ENCODE measurements at regions not wholly inside any gene's neighbourhood (a gene's known extent, or its start where the extent isn't known, plus 50 kb on each side); places are given as distances from the start of the nearest gene placed in this dataset.

DNA sequence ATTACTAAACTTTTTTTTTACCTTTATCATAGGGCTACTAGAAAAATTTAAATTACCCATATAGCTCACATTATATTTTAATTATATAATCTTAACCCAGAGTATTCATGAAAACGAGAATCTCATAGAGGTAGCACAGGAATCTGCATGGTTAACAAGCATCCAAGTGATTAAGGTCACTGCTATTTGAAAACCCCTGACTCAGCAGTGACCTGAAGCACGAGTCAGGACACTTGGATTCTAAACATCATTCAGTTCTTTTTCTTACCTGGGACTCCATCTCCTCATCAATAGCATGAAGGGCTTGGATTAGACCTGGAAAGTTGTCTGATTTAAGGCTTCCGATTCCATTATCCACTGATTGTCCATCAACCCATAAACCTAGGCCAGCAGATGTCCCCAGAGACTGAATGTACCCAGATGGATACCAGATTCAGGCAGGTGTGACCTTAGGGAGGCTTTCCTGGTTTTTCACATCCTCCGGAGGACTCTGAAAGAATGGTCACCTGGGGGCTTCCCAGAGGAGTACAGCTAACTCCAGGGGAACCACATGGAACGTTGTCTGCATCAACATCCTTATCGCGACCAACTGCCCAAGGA, 174.3 kb downstream of the SETD4 start:
- no peak for ATAC-seq
- no peaks in the 10 kb centered on the region for H3K4me1 Mint-ChIP-seq
- H3K27ac Mint-ChIP-seq = no peak overlapping the region

DNA sequence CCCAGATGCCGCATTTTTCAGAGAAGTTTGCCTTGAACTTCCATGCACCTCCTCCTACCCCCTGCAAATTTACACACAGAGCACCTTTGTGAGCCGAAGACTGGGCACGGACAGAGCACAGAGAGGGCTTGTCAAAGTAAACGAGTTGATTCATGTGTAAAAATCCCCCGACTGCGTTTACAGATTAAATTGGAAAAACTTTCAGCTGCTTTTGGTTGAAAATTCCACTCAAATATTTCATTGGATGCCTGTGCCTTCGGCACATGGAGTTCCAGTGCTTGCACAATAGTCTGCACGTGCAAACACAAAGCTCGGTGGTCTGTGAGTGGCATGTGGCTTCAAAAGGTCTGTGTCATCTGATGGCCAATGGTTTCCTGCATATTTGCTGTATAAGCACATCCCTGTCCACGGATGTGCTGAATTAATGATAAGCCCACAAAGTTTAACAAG, 177.5 kb downstream of the SETD4 start:
- H3K27ac Mint-ChIP-seq = no peak overlapping the region
- no peaks in the 10 kb centered on the region for H3K36me3 Mint-ChIP-seq

More for the DNA sequence above, 174.3 kb downstream of the SETD4 start:
- Mint-ChIP-seq H3K27me3 (no peaks in the 10 kb centered on the region), H3K4me3 (no peak overlapping the region), H3K36me3 (no peaks in the 10 kb centered on the region), H3K9me3 (peaks cover 3% of the 10 kb centered on the region)

DNA sequence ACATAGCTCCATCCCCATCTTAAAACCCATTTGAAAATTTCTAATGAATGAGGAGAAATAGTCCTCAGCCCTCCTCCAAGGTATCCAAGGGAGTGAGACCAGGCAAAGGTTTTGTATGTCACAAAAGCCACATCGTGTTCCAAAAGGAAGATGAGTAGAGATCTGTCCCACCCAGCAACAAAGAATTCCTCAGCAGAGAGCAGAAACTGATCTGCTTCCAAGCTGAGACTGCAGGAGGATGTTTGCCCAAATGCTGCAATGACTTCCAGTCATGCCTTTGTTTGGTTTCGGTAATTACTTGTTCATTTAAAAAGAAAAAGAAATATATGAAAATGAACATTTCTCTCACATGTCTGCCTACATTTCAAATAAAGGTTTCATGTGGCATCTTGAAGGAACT, 186.9 kb downstream of the SETD4 start:
- H3K27me3 Mint-ChIP-seq = peaks cover 26% of the 10 kb centered on the region
- H3K9me3 Mint-ChIP-seq = no peaks in the 10 kb centered on the region
- ATAC-seq = no peak
- H3K4me1 Mint-ChIP-seq = no peaks in the 10 kb centered on the region
- no peak overlapping the region for H3K27ac Mint-ChIP-seq
- H3K36me3 Mint-ChIP-seq = no peaks in the 10 kb centered on the region
- no peak overlapping the region for H3K4me3 Mint-ChIP-seq

More for the DNA sequence above, 177.5 kb downstream of the SETD4 start:
- no peak overlapping the region for H3K4me3 Mint-ChIP-seq
- H3K4me1 Mint-ChIP-seq = no peaks in the 10 kb centered on the region
- H3K27me3 Mint-ChIP-seq = no peaks in the 10 kb centered on the region
- peaks cover 3% of the 10 kb centered on the region for H3K9me3 Mint-ChIP-seq
- ATAC-seq = no peak

DNA sequence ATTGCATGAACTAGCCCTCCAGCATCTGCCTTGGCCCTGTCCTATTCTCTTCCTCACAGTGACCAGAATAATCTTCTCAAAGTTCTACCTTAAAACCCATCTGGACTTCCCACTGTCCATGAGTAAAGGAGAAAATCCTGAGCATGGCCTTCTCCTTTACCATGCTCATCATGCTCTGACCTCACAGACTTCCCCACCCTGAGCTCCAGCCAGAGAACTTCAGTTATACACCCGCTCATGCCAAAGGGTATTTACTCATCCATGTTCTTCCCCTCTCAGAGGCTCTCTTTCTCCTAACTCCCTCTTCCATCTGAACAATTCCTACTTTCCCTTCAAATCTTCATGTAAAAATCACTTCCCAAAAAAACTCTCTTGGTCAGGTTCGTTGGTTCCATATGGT, 188.4 kb downstream of the SETD4 start:
- Mint-ChIP-seq H3K27me3 (peaks cover 26% of the 10 kb centered on the region), H3K4me1 (no peaks in the 10 kb centered on the region), H3K9me3 (no peaks in the 10 kb centered on the region), H3K4me3 (no peak overlapping the region), H3K27ac (no peak overlapping the region), H3K36me3 (no peaks in the 10 kb centered on the region)
- ATAC-seq = no peak

DNA sequence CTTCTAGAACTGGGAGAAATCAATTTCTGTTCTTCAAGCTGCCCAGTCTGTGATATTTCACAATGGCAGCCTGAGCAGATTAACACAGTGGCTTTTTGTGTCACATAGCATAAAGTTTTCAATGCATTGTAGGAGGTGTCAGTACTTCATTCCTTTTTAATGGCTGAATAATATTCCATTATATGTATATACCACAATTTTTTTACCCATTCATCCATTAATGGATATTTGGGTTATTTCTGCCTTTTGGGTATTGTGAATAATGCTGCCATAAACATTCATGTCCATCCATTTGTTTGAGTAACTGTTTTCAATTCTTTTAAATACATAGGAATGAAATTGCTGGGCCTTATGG, 191.5 kb downstream of the SETD4 start:
- H3K4me1 Mint-ChIP-seq = no peaks in the 10 kb centered on the region
- no peak overlapping the region for H3K4me3 Mint-ChIP-seq
- no peak overlapping the region for H3K27ac Mint-ChIP-seq
- H3K36me3 Mint-ChIP-seq = no peaks in the 10 kb centered on the region
- no peaks in the 10 kb centered on the region for H3K9me3 Mint-ChIP-seq
- peaks cover 26% of the 10 kb centered on the region for H3K27me3 Mint-ChIP-seq
- ATAC-seq = no peak

DNA sequence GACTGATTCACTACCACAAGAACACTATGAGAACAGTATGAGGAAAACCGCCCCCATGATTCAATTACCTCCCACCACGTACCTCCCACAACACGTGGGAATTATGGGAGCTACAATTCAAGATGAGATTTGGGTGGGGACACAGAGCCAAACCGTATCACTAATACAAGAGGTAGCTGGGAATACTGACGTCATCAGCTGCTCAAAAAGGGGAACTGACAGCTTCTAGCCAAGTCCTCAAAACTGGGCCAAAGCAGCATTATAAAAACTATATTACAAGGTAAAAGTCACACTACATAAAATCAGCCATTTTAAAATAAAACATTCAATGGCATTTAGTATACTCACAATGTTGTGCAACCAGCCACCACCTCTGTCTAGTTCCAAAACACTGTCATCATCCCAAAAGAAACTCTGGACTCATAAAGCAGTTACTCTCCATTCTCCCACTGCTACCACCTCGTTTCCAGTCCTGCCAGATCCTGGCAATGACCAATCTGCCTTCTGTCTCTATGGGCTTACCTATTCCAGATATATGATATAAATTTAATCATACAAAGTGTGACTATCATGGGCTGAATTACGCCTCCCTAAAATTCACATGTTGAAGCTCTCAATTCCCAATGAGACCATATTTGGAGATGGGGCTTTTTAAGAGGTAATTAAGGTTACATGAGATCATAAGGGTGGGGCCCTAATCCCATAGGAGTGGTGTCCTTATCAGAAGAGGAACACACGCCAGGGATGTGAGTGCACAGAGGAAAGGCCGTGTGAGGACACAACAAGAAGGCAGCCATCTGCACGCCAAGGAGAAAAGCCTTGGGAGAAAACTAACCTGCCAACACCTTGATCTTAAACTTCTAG, 192.1 kb downstream of the SETD4 start:
- Mint-ChIP-seq H3K4me1 (no peaks in the 10 kb centered on the region), H3K27ac (no peak overlapping the region), H3K36me3 (no peaks in the 10 kb centered on the region), H3K4me3 (no peak overlapping the region), H3K9me3 (no peaks in the 10 kb centered on the region), H3K27me3 (peaks cover 26% of the 10 kb centered on the region)
- ATAC-seq = no peak

DNA sequence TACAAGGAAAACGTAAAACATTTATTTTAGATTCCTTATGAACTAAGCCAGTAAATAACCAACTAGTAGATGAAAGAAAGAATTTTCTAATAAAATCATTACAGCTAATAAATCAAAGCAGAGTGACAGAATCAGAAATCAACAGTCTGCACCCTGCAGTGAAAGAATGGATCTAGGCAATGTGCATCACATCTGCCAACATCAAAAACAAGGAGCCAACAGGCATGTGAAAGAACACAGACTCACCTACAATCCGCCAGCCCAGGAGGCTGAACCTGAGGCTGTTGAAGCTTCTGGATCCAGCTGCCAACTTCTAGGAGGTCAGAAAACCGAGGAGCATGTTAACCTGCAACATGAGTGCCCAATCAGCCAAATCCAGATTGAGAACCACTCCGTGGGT, 196.3 kb downstream of the SETD4 start:
- H3K36me3 Mint-ChIP-seq = no peaks in the 10 kb centered on the region
- H3K27me3 Mint-ChIP-seq = peaks cover 3% of the 10 kb centered on the region
- no peaks in the 10 kb centered on the region for H3K4me1 Mint-ChIP-seq
- ATAC-seq = no peak
- H3K27ac Mint-ChIP-seq = no peak overlapping the region
- H3K9me3 Mint-ChIP-seq = no peaks in the 10 kb centered on the region
- H3K4me3 Mint-ChIP-seq = no peak overlapping the region

DNA sequence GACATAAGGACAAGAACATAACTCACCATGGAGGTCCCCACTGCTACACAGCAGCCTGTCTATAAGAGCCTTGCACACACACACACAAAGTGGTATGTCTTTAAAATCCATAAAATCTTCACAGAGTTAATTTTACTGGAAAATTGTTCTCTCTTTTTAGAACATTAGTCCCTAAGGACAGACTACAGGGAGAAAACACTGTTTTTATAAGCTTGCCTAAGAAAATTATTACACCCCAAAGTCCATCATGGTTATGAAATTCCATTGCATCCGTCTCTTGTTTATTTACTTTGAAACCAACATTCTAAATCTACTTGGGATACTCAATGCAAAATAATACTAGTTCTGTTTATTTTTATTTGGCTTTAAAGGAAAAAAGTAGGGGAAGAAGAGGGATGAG, 197.4 kb downstream of the SETD4 start:
- peaks cover 9% of the 10 kb centered on the region for H3K27me3 Mint-ChIP-seq
- ATAC-seq = no peak
- H3K9me3 Mint-ChIP-seq = no peaks in the 10 kb centered on the region
- H3K4me3 Mint-ChIP-seq = no peak overlapping the region
- no peaks in the 10 kb centered on the region for H3K4me1 Mint-ChIP-seq
- H3K36me3 Mint-ChIP-seq = no peaks in the 10 kb centered on the region
- H3K27ac Mint-ChIP-seq = no peak overlapping the region

DNA sequence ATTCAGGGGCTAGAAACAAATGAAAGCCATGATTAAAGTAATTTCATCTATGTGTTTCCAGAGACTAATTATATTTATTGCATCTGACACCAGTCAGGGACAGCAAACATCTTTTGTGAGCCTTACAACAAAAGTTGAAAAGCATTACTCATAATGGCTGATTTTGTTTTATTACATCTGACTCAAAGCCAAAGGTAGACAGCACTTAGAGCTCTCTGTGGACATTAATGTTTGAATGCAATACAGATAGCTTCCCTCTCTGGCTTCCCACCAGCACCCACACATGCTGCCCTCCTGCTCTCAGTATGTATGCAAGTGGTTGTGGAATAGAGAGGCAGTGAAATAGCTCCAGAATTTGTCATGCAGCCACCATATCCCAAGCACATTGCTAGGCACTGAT, 198.7 kb downstream of the SETD4 start:
- no peaks in the 10 kb centered on the region for H3K9me3 Mint-ChIP-seq
- no peak overlapping the region for H3K27ac Mint-ChIP-seq
- H3K36me3 Mint-ChIP-seq = no peaks in the 10 kb centered on the region
- no peak overlapping the region for H3K4me3 Mint-ChIP-seq
- no peak for ATAC-seq
- no peaks in the 10 kb centered on the region for H3K4me1 Mint-ChIP-seq
- peaks cover 11% of the 10 kb centered on the region for H3K27me3 Mint-ChIP-seq

DNA sequence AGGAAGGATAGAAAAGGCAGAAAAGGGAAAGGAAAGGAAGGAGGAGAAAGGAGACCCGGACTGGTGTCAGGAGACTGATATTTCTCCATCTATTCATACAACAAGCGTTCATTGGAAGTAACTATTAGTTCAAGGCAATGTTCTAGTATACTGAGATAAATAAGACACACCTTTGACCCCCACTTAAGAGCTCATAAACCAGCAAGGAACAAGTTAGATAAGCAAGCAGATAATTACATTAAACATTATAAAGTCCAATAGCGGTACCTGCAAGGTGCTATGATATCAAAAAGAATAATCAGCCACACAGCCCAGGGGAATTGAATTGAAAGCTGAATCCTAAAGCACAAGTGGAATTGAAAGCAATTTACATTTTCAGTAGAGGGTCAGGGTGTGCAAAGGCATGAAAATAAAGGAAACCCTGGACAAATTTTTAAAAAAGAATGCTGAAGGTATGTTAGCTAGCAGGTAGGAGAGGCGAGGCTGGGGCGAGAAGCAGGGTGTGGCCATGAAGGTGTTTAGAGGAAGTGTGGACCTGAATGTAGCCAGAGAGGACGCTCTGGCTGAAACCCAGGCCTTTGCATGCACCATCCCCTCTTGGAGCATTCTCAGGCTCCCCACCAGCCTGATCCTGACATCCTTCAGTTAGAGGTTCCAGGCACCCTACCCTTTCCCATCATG, 200.0 kb downstream of the SETD4 start:
- Mint-ChIP-seq H3K4me3 (no peak overlapping the region), H3K27me3 (peaks cover 23% of the 10 kb centered on the region), H3K27ac (no peak overlapping the region), H3K4me1 (no peaks in the 10 kb centered on the region), H3K9me3 (no peaks in the 10 kb centered on the region), H3K36me3 (no peaks in the 10 kb centered on the region)
- no peak for ATAC-seq

DNA sequence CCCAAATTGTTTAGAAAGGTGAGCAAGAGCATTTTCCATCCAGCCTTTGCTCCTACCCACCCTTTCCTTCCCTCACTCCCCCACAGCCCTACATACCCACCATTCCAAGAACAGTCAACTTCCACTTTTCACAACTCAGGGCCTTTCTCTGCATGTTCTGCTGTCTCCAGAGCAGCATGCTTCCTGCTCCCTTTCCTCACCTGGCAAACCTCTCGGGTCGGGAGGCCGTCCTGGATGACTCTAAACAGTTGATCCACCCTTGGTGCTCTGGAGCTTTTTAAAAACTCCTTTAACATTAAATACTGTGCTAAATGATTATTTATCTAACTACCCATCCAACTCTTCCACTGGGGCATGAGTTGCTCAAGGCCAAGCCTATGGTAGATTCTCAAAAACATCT, 200.6 kb downstream of the SETD4 start:
- ATAC-seq = no peak
- no peak overlapping the region for H3K4me3 Mint-ChIP-seq
- peaks cover 27% of the 10 kb centered on the region for H3K27me3 Mint-ChIP-seq
- H3K4me1 Mint-ChIP-seq = no peaks in the 10 kb centered on the region
- no peaks in the 10 kb centered on the region for H3K36me3 Mint-ChIP-seq
- no peak overlapping the region for H3K27ac Mint-ChIP-seq
- H3K9me3 Mint-ChIP-seq = no peaks in the 10 kb centered on the region

DNA sequence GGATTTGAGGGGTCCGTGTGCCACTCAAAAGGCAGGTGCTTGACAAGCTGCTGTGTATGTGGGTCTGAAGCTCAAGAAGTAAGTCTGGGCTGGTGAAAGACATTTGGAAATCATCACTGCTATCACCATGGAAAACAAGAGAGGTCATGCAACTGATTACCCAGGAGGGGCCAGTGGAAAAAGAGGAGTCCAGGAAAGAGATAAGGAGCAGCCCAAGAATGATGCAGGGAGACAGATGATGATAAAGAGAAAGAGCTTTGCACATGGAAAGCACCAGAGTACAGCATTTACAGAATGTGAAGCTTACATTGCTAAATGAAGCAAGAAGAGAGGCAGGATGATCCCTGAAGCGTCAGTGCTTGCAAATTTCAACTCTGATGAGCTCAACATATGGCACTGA, 203.2 kb downstream of the SETD4 start:
- ATAC-seq = no peak
- no peaks in the 10 kb centered on the region for H3K36me3 Mint-ChIP-seq
- H3K27me3 Mint-ChIP-seq = peaks cover 49% of the 10 kb centered on the region
- no peaks in the 10 kb centered on the region for H3K4me1 Mint-ChIP-seq
- H3K9me3 Mint-ChIP-seq = no peaks in the 10 kb centered on the region
- no peak overlapping the region for H3K27ac Mint-ChIP-seq
- no peak overlapping the region for H3K4me3 Mint-ChIP-seq

DNA sequence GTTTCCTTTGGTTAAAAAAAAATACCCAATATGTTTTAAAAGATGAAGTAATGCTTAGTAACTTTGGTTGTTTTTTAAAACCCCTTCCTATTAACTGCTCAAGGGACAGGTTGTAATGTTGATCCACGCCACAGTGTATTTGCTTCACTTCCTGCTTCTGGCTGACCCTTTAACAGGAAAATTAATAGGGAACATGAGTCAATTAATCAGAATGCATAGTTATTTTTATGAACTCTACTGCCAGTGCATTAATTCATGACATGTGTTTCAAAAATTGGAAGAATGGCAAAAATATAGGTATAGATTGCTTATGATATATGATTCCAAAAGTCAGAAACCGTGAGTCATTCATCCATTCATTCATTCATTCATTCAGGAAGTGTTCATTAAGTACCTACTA, 204.8 kb downstream of the SETD4 start:
- Mint-ChIP-seq H3K4me1 (no peaks in the 10 kb centered on the region), H3K27me3 (peaks cover 65% of the 10 kb centered on the region), H3K36me3 (no peaks in the 10 kb centered on the region), H3K27ac (no peak overlapping the region), H3K9me3 (no peaks in the 10 kb centered on the region), H3K4me3 (no peak overlapping the region)
- ATAC-seq = no peak

DNA sequence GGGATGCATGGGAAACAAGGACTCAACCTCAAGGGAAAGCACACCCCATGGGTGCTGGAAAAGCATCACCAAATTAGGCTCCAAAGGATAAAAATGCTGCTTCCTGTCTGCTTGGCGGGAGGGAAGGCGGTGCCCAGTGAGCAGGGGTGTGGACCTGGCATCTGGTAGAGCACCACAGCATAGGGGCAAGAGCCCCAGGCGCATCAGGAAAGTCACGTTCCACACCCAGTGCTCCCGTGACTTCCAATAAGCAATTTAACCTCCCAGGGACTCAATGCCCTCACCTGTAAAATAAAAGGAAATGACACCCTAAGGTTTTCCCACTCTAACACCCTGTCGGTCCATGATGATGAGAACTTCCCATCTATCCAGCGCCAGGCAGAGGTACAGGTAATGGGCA, 206.0 kb downstream of the SETD4 start:
- Mint-ChIP-seq H3K4me1 (no peaks in the 10 kb centered on the region), H3K27me3 (peaks cover 67% of the 10 kb centered on the region), H3K4me3 (no peak overlapping the region), H3K36me3 (no peaks in the 10 kb centered on the region), H3K9me3 (no peaks in the 10 kb centered on the region), H3K27ac (no peak overlapping the region)
- ATAC-seq = no peak

DNA sequence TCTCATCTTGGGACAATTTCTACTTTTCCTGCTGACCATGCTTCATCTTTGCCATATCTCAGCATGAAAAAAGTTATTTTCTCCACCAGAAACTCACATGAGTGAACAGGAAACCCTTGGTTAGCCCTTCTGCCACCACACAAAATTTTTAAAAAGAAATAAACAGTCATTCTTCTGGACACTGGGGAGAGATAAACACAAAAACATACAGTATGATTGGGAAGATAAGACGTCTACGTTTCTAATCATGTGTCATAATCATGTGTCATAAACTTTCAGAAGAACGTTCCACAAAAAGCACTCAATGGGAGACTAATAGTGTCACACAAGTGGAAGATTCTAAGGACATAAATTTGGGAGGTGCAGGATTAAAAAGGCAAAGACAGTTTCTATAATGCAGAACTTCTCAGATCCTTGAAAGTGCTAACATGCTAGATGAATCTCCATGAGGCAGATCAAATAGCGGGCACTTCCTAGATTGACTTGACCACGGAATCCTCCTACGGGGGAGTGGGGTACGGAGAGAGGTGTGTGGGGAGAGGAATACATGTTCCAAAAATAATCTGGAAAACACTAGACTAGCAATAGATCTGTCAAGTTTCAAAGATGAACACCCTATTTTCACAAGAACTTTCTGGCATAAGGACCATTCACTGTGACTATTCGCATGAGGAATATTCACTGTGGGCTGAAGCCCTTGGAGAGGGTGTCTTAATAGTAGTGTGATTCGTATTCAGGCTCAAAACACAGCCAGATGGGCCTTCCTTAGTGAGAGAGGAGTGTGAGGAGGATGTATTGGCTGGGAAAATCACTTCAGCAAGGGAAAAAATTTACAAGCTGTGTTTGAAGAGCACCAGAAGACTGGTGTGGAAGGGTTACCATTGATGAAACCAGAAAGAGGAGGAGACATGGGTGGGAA, 206.7 kb downstream of the SETD4 start:
- H3K27me3 Mint-ChIP-seq = peaks cover 65% of the 10 kb centered on the region
- H3K4me3 Mint-ChIP-seq = no peak overlapping the region
- H3K4me1 Mint-ChIP-seq = no peaks in the 10 kb centered on the region
- no peak overlapping the region for H3K27ac Mint-ChIP-seq
- H3K9me3 Mint-ChIP-seq = no peaks in the 10 kb centered on the region
- H3K36me3 Mint-ChIP-seq = no peaks in the 10 kb centered on the region
- no peak for ATAC-seq

Data from stimulated activated memory B cell treated with anti-CD40 and anti-IgM and Interleukin-4, amounts not matched to agents 10 μg/mL and 1 μg/mL and 100 μg/mL, for 72 hours (primary cell).